ENCODE measurements at regions not wholly inside any gene's neighbourhood (a gene's known extent, or its start where the extent isn't known, plus 50 kb on each side); places are given as distances from the start of the nearest gene placed in this dataset.

DNA sequence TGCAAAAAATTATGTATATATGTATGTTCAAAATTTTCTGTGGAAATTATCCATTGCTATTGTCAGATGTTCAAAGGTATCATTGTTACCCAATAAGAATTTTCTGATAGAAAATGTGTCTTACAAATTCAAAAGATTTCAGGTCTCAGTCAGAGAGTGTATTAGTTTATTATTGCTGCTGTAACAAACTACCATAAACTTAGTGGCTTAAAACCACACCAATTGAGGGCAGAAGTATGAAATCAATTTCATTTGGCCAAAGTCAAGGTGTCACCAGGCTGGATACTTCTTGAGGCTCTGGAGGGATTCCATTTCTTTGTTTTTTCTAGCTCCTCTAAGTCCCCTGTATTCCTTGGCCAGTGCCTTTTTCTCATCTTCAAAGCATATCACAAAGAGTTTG is 914.4 kb upstream of the ROBO1 start:
- TF ChIP-seq EZH2 (IDR thresholded peaks at IDR 0.05; ENCODE audit: insufficient read depth, poor library complexity, severe bottlenecking) = no peak
- no peak for TF ChIP-seq EZH2phosphoT487 (IDR thresholded peaks at IDR 0.05; ENCODE audit: insufficient read depth, low read depth)
